H1 (cell line): ENCODE measurements at regions not wholly inside any gene's neighbourhood (a gene's known extent, or its start where the extent isn't known, plus 50 kb on each side); places are given as distances from the start of the nearest gene placed in this dataset.
A peak's percentile ranks its signal among the peaks of the same experiment; 100 is the strongest.

ENCODE experiments used
- CTCF ChIA-PET: fragments of 300-600 bp; sonication (Branson Sonifier 250); formaldehyde crosslinking; loops from one replicate; lab custom pipeline; 2021; ENCODE audit not compliant: partially characterized antibody; lab: Charles Lee
- POLR2A ChIA-PET: fragments of 300-600 bp; sonication (Branson Sonifier 250); formaldehyde crosslinking; loops from one replicate; lab custom pipeline; 2021; ENCODE audit warnings: inconsistent platforms; ENCODE audit not compliant: partially characterized antibody; lab: Charles Lee
- DNase-seq, 2 experiments: peaks; one replicate each; pipeline versions ENCODE4 v3.0.0 to v3.0.0-alpha.2; 2010 to 2022; ENCODE audit warnings: low spot score in 2 of 2, low read depth in 1 of 2, mixed read lengths in 1 of 2
- FAIRE-seq: peaks from 2 replicates; lab custom pipeline; 2011; peaks lifted over from hg19 to GRCh38; lab: Jason Lieb, UNC
- H2AFZ ChIP-seq: 2 replicates; pipeline ENCODE4 v1.8.1; 2012; ENCODE audit warnings: low read length, inconsistent platforms
- H2AK5ac ChIP-seq: 2 replicates; pipeline ENCODE4 v1.6.1; 2013; ENCODE audit warnings: low read depth, low read length
- H2BK120ac ChIP-seq: replicated peaks from 2 replicates; pipeline ENCODE3; 2013; ENCODE audit warnings: low read depth, low read length, inconsistent platforms
- H2BK12ac ChIP-seq: 2 replicates; pipeline ENCODE4 v1.6.1; 2013; ENCODE audit warnings: low read depth, low read length
- H2BK15ac ChIP-seq: 2 replicates; pipeline ENCODE4 v1.6.1; 2013; ENCODE audit warnings: low read length
- H2BK20ac ChIP-seq: 2 replicates; pipeline ENCODE4 v1.6.1; 2013; ENCODE audit warnings: low read length
- H2BK5ac ChIP-seq: 2 replicates; pipeline ENCODE4 v1.6.1; 2013; ENCODE audit warnings: low read depth, low read length
- H3K14ac ChIP-seq: 2 replicates; pipeline ENCODE4 v1.6.1; 2013; ENCODE audit warnings: inconsistent platforms; ENCODE audit not compliant: insufficient read length
- H3K18ac ChIP-seq: 2 replicates; pipeline ENCODE4 v1.6.1; 2013; ENCODE audit warnings: low read length; ENCODE audit errors: extremely low read depth
- H3K23ac ChIP-seq: 2 replicates; pipeline ENCODE4 v1.6.1; 2013; ENCODE audit warnings: inconsistent platforms; ENCODE audit not compliant: insufficient read length
- H3K23me2 ChIP-seq: 2 replicates; pipeline ENCODE4 v1.6.1; 2013; ENCODE audit warnings: low read depth, low read length
- H3K27ac ChIP-seq: 2 replicates; pipeline ENCODE4 v1.6.1; 2011; ENCODE audit warnings: low read depth, low read length, inconsistent platforms
- H3K27me3 ChIP-seq, 4 experiments: replicated peaks in 1 of 4; 1 replicate in 1 of 4; 2 replicates in 3 of 4; pipeline versions ENCODE4 v1.6.1 to v1.8.1; 2011 to 2013; ENCODE audit warnings: low read length in 3 of 4, mild to moderate bottlenecking in 3 of 4, inconsistent platforms in 2 of 4, mixed read lengths in 2 of 4, moderate library complexity in 1 of 4; ENCODE audit not compliant: control insufficient read depth in 3 of 4, insufficient read depth in 3 of 4; ENCODE audit errors: extremely low read depth in 1 of 4
- H3K36me3 ChIP-seq, 4 experiments: 2 replicates each; pipeline versions ENCODE4 v1.6.1 to v1.8.1; 2011 to 2013; ENCODE audit warnings: mild to moderate bottlenecking in 4 of 4, low read length in 3 of 4, moderate library complexity in 2 of 4, control low read depth in 1 of 4, inconsistent platforms in 1 of 4; ENCODE audit not compliant: insufficient read depth in 4 of 4, control insufficient read depth in 2 of 4
- H3K4ac ChIP-seq: replicated peaks from 2 replicates; pipeline ENCODE3; 2013; ENCODE audit warnings: low read length, low read depth, mixed read lengths, inconsistent platforms; ENCODE audit not compliant: insufficient read length
- H3K4me1 ChIP-seq, 4 experiments: replicated peaks in 1 of 4; 1 replicate in 1 of 4; 2 replicates in 3 of 4; pipeline versions ENCODE4 v1.6.1 to v1.8.1; 2011 to 2013; ENCODE audit warnings: low read length in 3 of 4, inconsistent platforms in 2 of 4, mixed read lengths in 1 of 4; ENCODE audit not compliant: insufficient read depth in 4 of 4, control insufficient read depth in 3 of 4
- H3K4me2 ChIP-seq, 2 experiments: 2 replicates each; pipeline versions ENCODE4 v1.6.1 to v1.8.1; 2011 to 2013; ENCODE audit warnings: low read depth in 2 of 2, low read length in 2 of 2, control low read depth in 1 of 2, inconsistent platforms in 1 of 2, mild to moderate bottlenecking in 1 of 2; ENCODE audit not compliant: insufficient read depth in 1 of 2
- H3K4me3 ChIP-seq, 4 experiments: fragments of 200-600, 300-600 bp in 1 of 4; sonication (generic), shearing (Covaris generic), sonication (Bioruptor Twin) in 1 of 4; 2 replicates each; pipeline versions ENCODE4 v1.5.1 to v1.8.1; 2011 to 2016; ENCODE audit warnings: low read length in 4 of 4, low read depth in 3 of 4, control low read depth in 2 of 4, inconsistent platforms in 2 of 4, mild to moderate bottlenecking in 2 of 4, mixed read lengths in 1 of 4, moderate library complexity in 1 of 4; ENCODE audit not compliant: insufficient read depth in 2 of 4; ENCODE audit errors: extremely low read depth in 1 of 4
- H3K56ac ChIP-seq: replicated peaks from 2 replicates; pipeline ENCODE3; 2013; ENCODE audit warnings: low read depth, mild to moderate bottlenecking, mixed read lengths, low read length, inconsistent platforms; ENCODE audit not compliant: insufficient read length
- H3K79me1 ChIP-seq: 2 replicates; pipeline ENCODE4 v1.6.1; 2013; ENCODE audit warnings: low read depth, low read length, control low read depth
- H3K79me2 ChIP-seq, 2 experiments: 2 replicates each; pipeline versions ENCODE4 v1.6.1 to v1.8.1; 2012 to 2013; ENCODE audit warnings: low read length in 2 of 2, mild to moderate bottlenecking in 2 of 2, inconsistent platforms in 1 of 2; ENCODE audit not compliant: insufficient read depth in 2 of 2, control insufficient read depth in 1 of 2
- H3K9ac ChIP-seq, 4 experiments: replicated peaks in 1 of 4; 1 replicate in 1 of 4; 2 replicates in 3 of 4; pipeline versions ENCODE4 v1.6.1 to v1.8.1; 2011 to 2013; ENCODE audit warnings: low read depth in 3 of 4, low read length in 3 of 4, control low read depth in 2 of 4, mild to moderate bottlenecking in 2 of 4, moderate library complexity in 2 of 4, inconsistent platforms in 1 of 4; ENCODE audit errors: extremely low read depth in 1 of 4
- H3K9me3 ChIP-seq, 2 experiments: 2 replicates each; pipeline versions ENCODE4 v1.6.1 to v1.8.1; 2012 to 2013; ENCODE audit warnings: mild to moderate bottlenecking in 2 of 2, moderate library complexity in 2 of 2, control low read depth in 1 of 2, inconsistent platforms in 1 of 2, low read depth in 1 of 2, low read length in 1 of 2, mixed read lengths in 1 of 2; ENCODE audit not compliant: insufficient read depth in 2 of 2
- H4K20me1 ChIP-seq, 2 experiments: replicated peaks in 1 of 2; 2 replicates each; pipeline versions ENCODE3 to v1.8.1; 2011 to 2013; ENCODE audit warnings: inconsistent platforms in 2 of 2, low read length in 2 of 2, mild to moderate bottlenecking in 1 of 2; ENCODE audit not compliant: insufficient read depth in 2 of 2, control insufficient read depth in 1 of 2
- H4K5ac ChIP-seq: 2 replicates; pipeline ENCODE4 v1.6.1; 2013; ENCODE audit warnings: low read length, low read depth, mixed read lengths, inconsistent platforms; ENCODE audit not compliant: insufficient read length
- H4K8ac ChIP-seq: 2 replicates; pipeline ENCODE4 v1.8.0; 2013; ENCODE audit warnings: mild to moderate bottlenecking, moderate library complexity, low read length, inconsistent platforms; ENCODE audit not compliant: insufficient read depth; ENCODE audit errors: extremely low read depth
- H4K91ac ChIP-seq: replicated peaks from 2 replicates; pipeline ENCODE3; 2013; ENCODE audit warnings: low read length, mixed read lengths, inconsistent platforms; ENCODE audit not compliant: insufficient read length
- BACH1 ChIP-seq: IDR thresholded peaks from 2 replicates; pipeline ENCODE4 v1.6.1; 2012; ENCODE audit warnings: low read length, improper control_type of control experiment
- CEBPB ChIP-seq: IDR thresholded peaks from 2 replicates; pipeline ENCODE4 v1.6.1; 2012; ENCODE audit warnings: low read depth, low read length
- CHD1 ChIP-seq: IDR thresholded peaks from 2 replicates; pipeline ENCODE4 v1.6.1; 2012; ENCODE audit warnings: low read depth, low read length, improper control_type of control experiment
- E2F6 ChIP-seq: IDR thresholded peaks from 2 replicates; pipeline ENCODE4 v1.6.1; 2012; ENCODE audit warnings: inconsistent platforms
- SP2 ChIP-seq: IDR thresholded peaks from 2 replicates; pipeline ENCODE4 v1.6.1; 2012; ENCODE audit warnings: mild to moderate bottlenecking, low read length, inconsistent platforms
- WGBS, 2 experiments: shearing (Covaris generic) in 1 of 2; methylation state at CpG; one replicate each; pipeline versions ENCODE4 v1.1.6 to v1.1.7; 2013 to 2015; ENCODE audit warnings: low lambda C conversion rate in 2 of 2, mixed read lengths in 2 of 2, inconsistent platforms in 1 of 2, low coverage in 1 of 2, missing lambda C conversion rate in 1 of 2; ENCODE audit not compliant: insufficient replicate concordance in 2 of 2, insufficient coverage in 1 of 2, insufficient read length in 1 of 2; ENCODE audit errors: extremely low coverage in 1 of 2, missing lambda C conversion rate in 1 of 2; 5-methylcytosine and 5-hydroxymethylcytosine counted together

- no peak overlapping the region for H2BK120ac ChIP-seq
- CTCF ChIA-PET = no interaction called here
- H3K79me2 ChIP-seq = no peaks in the 10 kb centered on the region
- H4K5ac ChIP-seq = no peak overlapping the region
- H3K4ac ChIP-seq = no peak overlapping the region
- H3K14ac ChIP-seq = no peak overlapping the region
- no peak overlapping the region for H2AFZ ChIP-seq
- no peak overlapping the region for H3K56ac ChIP-seq
- no peaks in the 10 kb centered on the region for H4K20me1 ChIP-seq
- H3K23ac ChIP-seq = peak overlapping the region; percentile 74
- H3K4me1 ChIP-seq = peaks cover 0 to 2% (median 0%) of the 10 kb centered on the region in 4 experiments; a peak in 1 of 7 replicates
- H4K91ac ChIP-seq = no peak overlapping the region
- no peak for FAIRE-seq
- H3K27me3 ChIP-seq = no peaks in the 10 kb centered on the region
- no peak overlapping the region for H2BK20ac ChIP-seq
- no peak overlapping the region for H4K8ac ChIP-seq
- no peak overlapping the region for H2BK15ac ChIP-seq
- no peak overlapping the region for H3K4me2 ChIP-seq
- no peak overlapping the region for H2BK5ac ChIP-seq
- no peak overlapping the region for H2BK12ac ChIP-seq
- no peak overlapping the region for H3K9ac ChIP-seq
- WGBS, 2 experiments = 88% methylated on average over 4 of the region's 4 CpGs; no CpG with 5 or more reads in 1 of the 2 experiments
- H3K9me3 ChIP-seq = peaks cover 0 to 2% of the 10 kb centered on the region in 2 experiments; a peak in 2 of 4 replicates
- TF ChIP-seq CEBPB = no peak
- TF ChIP-seq E2F6 = no peak
- TF ChIP-seq BACH1 = no peak
- TF ChIP-seq SP2 = no peak
- no peak for TF ChIP-seq CHD1
- TF ChIP-seq, all 59 proteins: peak for 0
- POLR2A ChIA-PET = interaction anchor here (0.6 kb wide), 1 partner anchor 1018 kb away, joined by 3 read pairs; no protein-coding TSS in a partner anchor
- no peak overlapping the region for H3K18ac ChIP-seq
- no peak overlapping the region for H2AK5ac ChIP-seq
- H3K4me3 ChIP-seq = no peak overlapping the region
- H3K79me1 ChIP-seq = no peaks in the 10 kb centered on the region
- no peaks in the 10 kb centered on the region for H3K36me3 ChIP-seq
- no peak overlapping the region for H3K27ac ChIP-seq
- H3K23me2 ChIP-seq = peaks cover 3% of the 10 kb centered on the region; the same call in 1 of the 2 replicates
- no peak for DNase-seq
These were observed 340.0 kb downstream of the SUCLA2 start for GRCh38 chr13:47661076-47661475.
